Endothelial cell of umbilical vein (primary cell): ENCODE measurements at regions not wholly inside any gene's neighbourhood (a gene's known extent, or its start where the extent isn't known, plus 50 kb on each side); places are given as distances from the start of the nearest gene placed in this dataset.

Experiments
- BruUV-seq: library from RNA; stranded (reverse); fragments of 400-500 nt; replicated peaks from 2 replicates; lab custom pipeline; 2021; lab: Mats Ljungman, UMichigan
- CTCF ChIA-PET: fragments of 300-600, 350-600 bp; sonication (Branson Sonifier 250); formaldehyde crosslinking; loops from one replicate; lab custom pipeline; 2021; ENCODE audit warnings: antibody characterized with exemption, inconsistent platforms; lab: Charles Lee
- POLR2A ChIA-PET: fragments of 300-600, 350-600 bp; sonication (Branson Sonifier 250); formaldehyde crosslinking; loops from one replicate; lab custom pipeline; 2021; ENCODE audit warnings: antibody characterized with exemption, inconsistent platforms; lab: Charles Lee
- DNase-seq: peaks from one replicate; pipeline ENCODE4 v3.0.0-alpha.2; 2011; ENCODE audit warnings: low read depth, low spot score
- FAIRE-seq: peaks from 2 replicates; lab custom pipeline; 2011; peaks lifted over from hg19 to GRCh38; lab: Jason Lieb, UNC
- H2AFZ ChIP-seq: 2 replicates; pipeline ENCODE4 v1.6.0; 2012; ENCODE audit warnings: low read depth, low read length, control low read depth, inconsistent platforms
- H3K27ac ChIP-seq: 2 replicates; pipeline ENCODE4 v1.5.1; 2011; ENCODE audit warnings: low read depth, mild to moderate bottlenecking, control low read depth, low read length, moderate library complexity; ENCODE audit not compliant: insufficient read depth
- H3K27me3 ChIP-seq, 2 experiments: 2 replicates each; pipeline versions ENCODE4 v1.6.0 to v1.6.1; 2011; ENCODE audit warnings: low read length in 2 of 2, mixed read lengths in 1 of 2; ENCODE audit not compliant: control insufficient read depth in 2 of 2, insufficient read depth in 2 of 2
- H3K36me3 ChIP-seq, 2 experiments: 2 replicates in 1 of 2; 3 replicates in 1 of 2; pipeline ENCODE4 v1.5.1; 2011; ENCODE audit warnings: low read length in 2 of 2, mild to moderate bottlenecking in 1 of 2, moderate library complexity in 1 of 2; ENCODE audit not compliant: control insufficient read depth in 2 of 2, insufficient read depth in 2 of 2; ENCODE audit errors: extremely low read depth in 1 of 2
- H3K4me1 ChIP-seq: 3 replicates; pipeline ENCODE4 v1.5.1; 2011; ENCODE audit warnings: mild to moderate bottlenecking, low read length; ENCODE audit not compliant: control insufficient read depth, insufficient read depth; ENCODE audit errors: extremely low read depth
- H3K4me2 ChIP-seq: 2 replicates; pipeline ENCODE4 v1.6.1; 2011; ENCODE audit warnings: low read length, control low read depth, mixed read lengths; ENCODE audit not compliant: insufficient read depth
- H3K4me3 ChIP-seq, 3 experiments: fragments of 200-600 bp in 1 of 3; sonication (generic), shearing (Covaris generic) in 1 of 3; replicated peaks in 1 of 3; 2 replicates each; pipeline ENCODE4 v1.5.1; 2011 to 2016; ENCODE audit warnings: control low read depth in 3 of 3, low read length in 3 of 3, mild to moderate bottlenecking in 2 of 3, inconsistent platforms in 1 of 3, low read depth in 1 of 3, moderate library complexity in 1 of 3; ENCODE audit not compliant: insufficient read depth in 1 of 3
- H3K79me2 ChIP-seq: 2 replicates; pipeline ENCODE4 v1.6.0; 2012; ENCODE audit warnings: low read length, inconsistent platforms; ENCODE audit not compliant: control insufficient read depth, insufficient read depth
- H3K9ac ChIP-seq: replicated peaks from 2 replicates; pipeline ENCODE3; 2011; ENCODE audit warnings: low read length, control low read depth; ENCODE audit not compliant: insufficient read depth; ENCODE audit errors: extremely low read depth
- H3K9me1 ChIP-seq: replicated peaks from 3 replicates; pipeline ENCODE4 v1.6.0; 2011; ENCODE audit warnings: mild to moderate bottlenecking, low read length; ENCODE audit not compliant: control insufficient read depth, insufficient read depth; ENCODE audit errors: extremely low read depth
- H3K9me3 ChIP-seq: replicated peaks from 2 replicates; pipeline ENCODE4 v1.5.1; 2012; ENCODE audit warnings: low read length, inconsistent platforms; ENCODE audit not compliant: control insufficient read depth, insufficient read depth
- H4K20me1 ChIP-seq: replicated peaks from 2 replicates; pipeline ENCODE3; 2011; ENCODE audit warnings: mild to moderate bottlenecking, low read length; ENCODE audit not compliant: control insufficient read depth, insufficient read depth; ENCODE audit errors: extremely low read depth
- CTCF ChIP-seq, 2 donors: IDR thresholded peaks; 1 replicate in 1 of 2; 2 replicates in 1 of 2; pipeline ENCODE4 v1.5.1; 2011; ENCODE audit warnings: low read length in 2 of 2, mild to moderate bottlenecking in 2 of 2, moderate library complexity in 2 of 2, control low read depth in 1 of 2, inconsistent platforms in 1 of 2, low read depth in 1 of 2; ENCODE audit not compliant: insufficient read depth in 1 of 2; ENCODE audit errors: extremely low read depth in 1 of 2
- EZH2 ChIP-seq: IDR thresholded peaks from 2 replicates; pipeline ENCODE4 v1.6.1; 2012; ENCODE audit warnings: borderline replicate concordance, low read depth, mild to moderate bottlenecking, moderate library complexity, low read length, inconsistent platforms; ENCODE audit not compliant: severe bottlenecking
- POLR2A ChIP-seq: IDR thresholded peaks from 2 replicates; pipeline ENCODE4 v1.6.1; 2012; ENCODE audit warnings: low read depth, mild to moderate bottlenecking, control low read depth, low read length
- POLR2AphosphoS5 ChIP-seq: IDR thresholded peaks from 2 replicates; pipeline ENCODE4 v1.6.1; 2012; ENCODE audit warnings: low read depth, mild to moderate bottlenecking, control low read depth, low read length, moderate library complexity; ENCODE audit not compliant: insufficient read depth
- dilution Hi-C: fragments of 300-500 bp; cut with MboI; formaldehyde crosslinking; loops from one replicate; pipeline ENCODE4 v1.15.0; 2019; ENCODE audit warnings: low sequenced_read_pairs; ENCODE audit not compliant: extremely low pct_ligation_motif_present
- intact Hi-C: fragments of 100-400 bp; cut with micrococcal nuclease; formaldehyde crosslinking; loops from one replicate; pipeline ENCODE4 v1.10.0; 2022

GRCh38 chr11:121928597-121929580 lies 187.1 kb downstream of the BLID start:
- BruUV-seq, result no TSS peak

More at GRCh38 chr11:121928597-121929580, 187.1 kb downstream of the BLID start:
- Histone ChIP-seq H3K36me3 (no peaks in the 10 kb centered on the region), H3K9me3 (no peaks in the 10 kb centered on the region), H3K4me1 (peaks cover 8% of the 10 kb centered on the region), H3K27me3 (peaks cover 2 to 3% of the 10 kb centered on the region in 2 experiments), H3K4me2 (peak overlapping the region; percentile 54), H3K9me1 (no peaks in the 10 kb centered on the region), H4K20me1 (no peaks in the 10 kb centered on the region), H3K4me3 (peak overlapping the region in 1 of 3 experiments; percentile 19), H3K9ac (no peak overlapping the region), H3K27ac (no peak overlapping the region), H3K79me2 (no peaks in the 10 kb centered on the region), H2AFZ (no peak overlapping the region)
- intact Hi-C loops (loop anchor here (2.0 to 5.0 kb wide), 2 partner anchors 36 to 152 kb away; no protein-coding TSS in a partner anchor), dilution Hi-C loops (no loop called here)
- FAIRE-seq, result no peak
- POLR2A ChIA-PET, result interaction anchor here (0.5 kb wide), 1 partner anchor 35 kb away, joined by 4 read pairs; no protein-coding TSS in a partner anchor
- no peak for TF ChIP-seq CTCF (IDR thresholded peaks at IDR 0.05; ENCODE audit: extremely low read depth in 1 of 2, insufficient read depth in 1 of 2, low read depth in 1 of 2, low read length in 2 of 2)
- TF ChIP-seq EZH2, result no peak
- TF ChIP-seq POLR2AphosphoS5, result no peak
- TF ChIP-seq POLR2A, result no peak
- no peak for DNase-seq
- CTCF ChIA-PET, result interaction anchor here (1.2 to 1.3 kb wide), 3 partner anchors 9 to 92 kb away, joined by 3 read pairs; no protein-coding TSS in a partner anchor
